ENCODE measurements at regions not wholly inside any gene's neighbourhood (a gene's known extent, or its start where the extent isn't known, plus 50 kb on each side); places are given as distances from the start of the nearest gene placed in this dataset.
"Not testable (repeated sequence)": the region's sequence is repeated elsewhere in the genome, so short reads cannot be mapped to it uniquely, and the experiment has no call there.

DNA sequence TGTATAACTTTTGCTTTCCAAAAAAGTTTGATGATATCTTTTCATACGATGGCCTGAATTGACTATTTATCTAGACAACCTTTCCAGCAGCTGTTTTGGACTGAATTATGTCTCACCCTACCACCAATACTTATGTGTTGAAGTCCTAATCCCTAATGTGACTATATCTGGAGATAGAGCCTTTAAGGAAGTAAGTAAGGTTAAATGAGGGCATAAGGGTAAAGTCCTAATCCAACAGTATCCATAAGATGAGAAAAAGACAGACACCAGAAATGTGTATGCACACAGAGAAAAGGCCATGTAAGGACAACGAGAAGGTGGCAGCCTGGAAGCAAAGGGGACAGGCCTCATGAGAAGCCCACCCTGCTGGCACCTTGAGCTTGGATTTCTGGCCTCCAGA is 86.6 kb upstream of the PPARGC1A start:
- no peak for DNase-seq

DNA sequence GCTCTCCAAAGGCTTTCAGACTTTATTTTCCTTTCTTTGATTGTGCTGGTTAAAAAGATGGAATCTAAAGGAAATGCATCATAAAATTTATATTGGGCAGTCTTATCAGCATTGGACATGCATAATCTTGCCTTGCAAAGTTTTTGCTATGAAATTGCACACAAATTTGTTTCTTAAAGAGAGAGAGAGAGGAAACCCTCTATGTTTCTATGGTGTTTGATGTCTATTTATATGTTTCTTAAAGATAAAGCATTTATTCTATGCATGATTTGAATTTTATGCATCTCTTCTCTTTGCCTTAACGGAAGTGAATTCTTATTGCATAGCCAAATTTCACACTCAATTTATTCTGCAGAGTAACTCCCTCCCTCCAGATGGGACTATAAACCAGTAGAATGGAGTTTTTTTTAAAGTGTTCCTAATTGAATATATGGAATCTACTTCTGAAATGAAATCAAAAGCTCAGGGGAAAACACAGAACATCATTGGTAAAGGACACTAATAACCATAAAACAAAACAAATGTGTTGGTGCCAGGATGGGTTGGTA is 83.5 kb upstream of the PPARGC1A start:
- DNase-seq = no peak

DNA sequence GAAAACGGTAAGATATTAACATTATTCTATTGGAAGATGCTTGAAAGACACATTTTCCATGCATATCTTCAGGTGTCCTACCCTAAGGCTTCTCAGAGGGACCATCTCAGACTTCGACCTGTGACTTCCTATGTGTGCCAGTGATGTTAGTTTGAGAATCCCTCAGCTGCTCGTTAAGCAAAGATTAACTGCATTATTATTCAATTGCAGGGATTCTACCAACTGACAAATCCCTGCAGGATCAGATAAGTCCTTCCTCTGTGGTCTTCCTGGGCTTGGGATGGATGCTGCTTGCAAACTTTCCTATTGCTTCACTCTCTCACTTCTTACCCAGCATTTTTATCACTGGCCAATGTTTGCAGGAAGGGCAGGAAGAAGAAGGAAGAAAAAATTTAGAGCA is 83.0 kb upstream of the PPARGC1A start:
- no peak for DNase-seq

DNA sequence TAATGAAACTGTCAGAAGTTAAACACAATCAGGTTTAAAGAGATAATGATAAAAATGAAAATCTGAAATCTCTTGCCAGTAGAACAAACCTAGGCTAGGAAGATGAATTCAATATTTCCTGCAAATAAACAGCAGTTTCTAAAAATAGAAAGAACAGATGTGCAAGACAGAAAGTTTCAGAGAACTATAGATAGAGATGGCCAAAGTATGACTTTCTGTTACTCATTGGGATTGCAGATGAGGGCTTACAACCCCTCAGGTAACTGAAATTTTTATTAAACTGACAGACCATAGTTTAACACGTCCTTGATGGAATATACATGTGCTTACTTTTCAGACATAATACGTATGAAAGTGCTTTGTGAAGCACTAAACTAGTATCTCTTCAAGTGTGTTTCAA is 82.3 kb upstream of the PPARGC1A start:
- DNase-seq = no peak

DNA sequence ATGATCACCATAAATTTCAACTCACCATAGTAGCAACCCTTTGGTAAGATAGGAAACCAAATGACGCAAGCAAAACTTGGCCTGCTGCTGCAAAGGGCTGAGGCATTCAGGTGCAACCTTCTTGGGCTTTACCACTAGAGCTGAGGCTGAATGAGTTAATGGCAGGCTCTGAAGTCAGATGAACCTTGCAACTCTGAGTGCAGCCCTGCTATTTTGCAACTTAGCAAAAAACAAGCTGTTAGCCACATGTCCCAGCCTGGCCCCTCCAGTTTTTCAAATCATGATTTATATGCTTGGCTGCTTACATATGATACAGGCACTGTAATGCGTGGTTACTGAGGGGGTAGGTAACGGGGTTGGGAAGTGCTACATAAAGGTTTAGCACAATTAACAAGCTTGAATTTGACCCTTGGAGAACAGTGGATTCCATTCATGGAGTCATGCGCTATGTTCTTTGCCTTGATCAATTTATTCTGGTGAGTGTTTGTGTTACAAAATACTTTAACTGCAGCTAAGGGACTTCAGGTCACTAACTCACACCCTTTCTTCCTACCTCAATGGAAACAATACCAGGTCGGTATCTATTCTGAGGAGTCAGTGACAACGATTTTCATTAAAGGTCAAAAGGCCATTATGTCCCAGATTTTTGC is 80.5 kb upstream of the PPARGC1A start:
- no peak for DNase-seq

DNA sequence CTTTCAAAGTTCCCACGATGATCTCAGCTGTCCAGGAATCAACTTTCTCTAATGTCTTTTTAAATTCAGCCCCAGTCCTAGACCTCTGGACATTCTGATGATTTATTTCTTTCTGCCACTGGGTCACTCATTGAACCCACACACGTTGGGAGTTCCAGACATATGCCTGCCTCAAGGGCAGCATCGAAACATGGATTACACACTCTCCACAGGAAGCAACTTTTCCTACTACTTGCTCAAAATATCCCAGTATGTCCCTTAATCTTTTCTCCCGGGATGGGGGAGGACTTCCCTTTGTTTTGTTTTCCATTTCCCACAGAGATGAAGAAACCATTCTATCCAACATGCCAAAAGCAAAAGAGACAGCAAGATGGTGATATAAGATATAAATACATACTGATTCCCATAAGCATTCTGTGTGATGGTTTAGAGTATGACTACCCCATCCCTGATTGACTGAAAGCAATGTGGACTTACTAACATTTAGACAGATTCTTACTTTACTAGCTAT is 79.8 kb upstream of the PPARGC1A start:
- no peak for DNase-seq

DNA sequence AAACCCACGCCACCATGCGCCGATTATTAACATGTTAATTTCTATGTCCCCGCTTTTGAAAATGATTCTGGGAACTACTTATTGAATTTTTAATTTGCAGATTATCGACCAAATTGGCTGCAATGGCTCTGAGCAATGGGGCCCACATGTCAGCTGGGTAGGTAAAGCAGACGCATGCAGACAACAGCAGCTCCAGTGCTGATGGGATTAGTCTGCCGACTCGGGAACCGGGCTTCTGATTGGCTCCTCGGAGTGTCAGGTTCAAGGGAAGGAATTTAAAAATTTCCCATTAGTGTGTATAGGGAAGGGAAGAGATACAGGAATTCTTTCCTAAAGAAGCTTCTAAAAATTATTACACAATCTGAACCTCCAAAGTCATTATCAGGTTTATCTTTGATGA is 77.4 kb upstream of the PPARGC1A start:
- no peak for DNase-seq

DNA sequence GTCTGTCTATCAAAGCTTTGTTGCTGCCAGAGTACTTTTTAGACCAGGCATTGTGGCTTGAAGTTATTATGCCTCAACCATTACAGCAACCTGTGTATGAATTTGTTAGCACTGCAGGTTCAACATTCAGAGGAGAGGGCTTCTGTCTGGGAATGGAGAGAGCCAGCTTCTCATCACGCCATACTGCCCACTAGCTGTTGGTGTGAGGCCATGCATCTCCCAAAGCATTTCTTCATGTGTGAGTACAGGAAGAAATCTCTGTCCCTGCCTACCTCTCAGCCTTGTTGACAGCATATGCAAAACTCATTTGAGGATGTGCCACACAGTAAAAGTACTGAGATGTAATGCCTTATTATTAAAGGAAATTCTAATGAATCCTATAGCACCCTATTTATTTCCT is 76.9 kb upstream of the PPARGC1A start:
- DNase-seq = no peak

DNA sequence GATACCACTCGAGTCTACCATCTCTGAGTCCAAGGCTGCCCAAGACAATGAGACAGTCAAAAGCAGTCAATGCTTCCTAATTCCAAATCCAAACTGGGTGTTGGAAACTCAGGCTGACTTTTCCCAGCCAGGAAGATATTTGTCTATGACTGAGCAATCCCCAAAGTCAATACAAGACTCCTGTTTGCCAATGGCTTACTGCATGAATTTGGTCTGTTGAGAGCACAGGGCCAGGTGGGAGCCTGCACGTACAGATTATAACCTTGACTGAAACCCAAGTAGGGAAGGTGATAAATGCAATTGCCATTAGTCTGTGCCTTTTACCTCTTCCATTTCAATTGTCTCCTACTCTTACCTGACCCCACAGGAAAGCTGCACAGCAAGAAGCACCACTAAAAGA is 72.6 kb upstream of the PPARGC1A start:
- no peak for DNase-seq

DNA sequence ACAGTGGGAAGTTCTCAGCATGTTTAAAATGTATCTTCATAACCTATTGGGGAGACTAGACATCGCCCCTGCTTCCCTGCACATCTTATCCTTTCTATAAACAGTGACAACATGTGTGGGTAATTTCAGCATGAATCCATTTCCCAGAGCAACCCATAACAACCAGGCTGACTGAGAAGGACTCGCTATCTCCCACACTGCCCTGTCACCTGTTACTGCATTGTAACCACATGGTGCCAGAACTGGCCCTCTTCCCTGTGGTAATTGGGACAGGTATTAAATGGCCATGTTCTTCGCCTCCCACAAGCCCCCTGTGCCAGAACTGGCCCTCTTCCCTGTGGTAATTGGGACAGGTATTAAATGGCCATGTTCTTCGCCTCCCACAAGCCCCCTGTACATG is 71.5 kb upstream of the PPARGC1A start:
- not testable (repeated sequence) for DNase-seq

DNA sequence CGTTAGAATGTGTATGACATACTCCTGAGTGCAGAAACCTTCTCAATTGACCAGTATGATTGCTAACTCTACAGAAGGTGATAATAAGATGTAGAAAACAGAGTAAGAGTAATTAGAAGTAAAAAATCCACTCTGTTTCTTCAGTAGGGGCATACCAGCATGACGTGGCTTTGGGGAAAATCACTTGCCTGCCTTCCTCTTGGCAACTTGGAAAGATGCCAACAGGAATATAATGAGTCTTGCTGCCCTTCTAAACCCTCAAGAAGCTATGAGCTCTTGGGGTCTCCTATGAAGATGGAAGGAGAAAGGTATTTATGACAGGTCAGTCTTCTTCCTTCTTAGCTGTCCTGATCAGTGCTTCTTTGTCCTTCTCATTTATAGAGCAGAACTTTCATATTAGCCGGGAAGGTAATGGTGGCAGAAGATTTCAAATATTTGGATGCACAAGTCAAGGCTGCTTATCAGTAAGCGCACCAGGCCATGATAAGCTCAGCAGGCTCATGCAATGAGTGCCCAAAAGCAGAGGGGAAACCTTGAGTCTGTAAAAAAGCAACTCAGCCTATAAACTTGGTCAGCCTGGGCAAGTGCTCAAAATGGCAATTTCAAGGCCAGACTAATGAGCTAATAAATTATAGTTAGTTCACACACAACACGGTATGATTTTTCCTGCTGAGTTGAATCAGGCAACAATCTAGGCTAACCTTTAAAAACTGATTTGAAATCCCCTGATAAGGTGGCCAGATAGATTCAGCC is 69.7 kb upstream of the PPARGC1A start:
- no peak for DNase-seq

DNA sequence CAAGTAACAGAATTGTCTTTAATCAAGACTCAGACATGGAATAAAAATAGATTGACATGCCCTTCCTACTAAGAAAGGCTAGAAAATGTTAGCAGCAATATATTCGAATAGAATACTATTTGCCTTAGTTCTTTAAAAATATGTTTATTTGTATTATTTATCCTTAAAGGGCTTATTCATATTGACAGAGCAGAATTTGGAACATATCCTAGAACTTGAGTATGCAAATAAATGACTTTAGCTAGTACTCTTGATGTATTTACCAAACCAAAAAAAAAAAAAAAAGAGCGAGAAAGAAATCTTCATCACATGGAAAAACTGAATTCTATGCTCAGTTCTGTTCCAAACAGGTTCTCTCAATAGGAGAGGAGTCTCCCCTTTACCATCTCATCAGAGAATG is 68.9 kb upstream of the PPARGC1A start:
- DNase-seq = no peak

DNA sequence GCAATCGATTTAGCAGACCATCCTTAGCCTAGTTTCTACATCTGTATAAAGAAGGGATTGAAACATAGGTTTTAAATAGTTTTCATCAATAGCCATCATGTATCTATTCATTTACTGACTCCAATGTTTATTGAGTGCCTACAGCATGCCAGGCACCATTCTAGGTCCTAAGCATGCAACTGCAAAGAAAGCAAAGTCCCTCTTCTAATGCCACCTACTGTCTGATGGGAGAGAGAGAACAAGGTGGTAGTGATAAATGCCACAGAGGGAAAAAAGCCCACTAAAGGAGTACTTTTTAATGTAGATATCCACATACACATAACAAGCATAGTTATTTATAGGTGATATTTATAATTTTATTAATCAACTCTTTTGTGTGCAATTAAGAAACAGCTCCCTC is 67.6 kb upstream of the PPARGC1A start:
- DNase-seq = no peak

DNA sequence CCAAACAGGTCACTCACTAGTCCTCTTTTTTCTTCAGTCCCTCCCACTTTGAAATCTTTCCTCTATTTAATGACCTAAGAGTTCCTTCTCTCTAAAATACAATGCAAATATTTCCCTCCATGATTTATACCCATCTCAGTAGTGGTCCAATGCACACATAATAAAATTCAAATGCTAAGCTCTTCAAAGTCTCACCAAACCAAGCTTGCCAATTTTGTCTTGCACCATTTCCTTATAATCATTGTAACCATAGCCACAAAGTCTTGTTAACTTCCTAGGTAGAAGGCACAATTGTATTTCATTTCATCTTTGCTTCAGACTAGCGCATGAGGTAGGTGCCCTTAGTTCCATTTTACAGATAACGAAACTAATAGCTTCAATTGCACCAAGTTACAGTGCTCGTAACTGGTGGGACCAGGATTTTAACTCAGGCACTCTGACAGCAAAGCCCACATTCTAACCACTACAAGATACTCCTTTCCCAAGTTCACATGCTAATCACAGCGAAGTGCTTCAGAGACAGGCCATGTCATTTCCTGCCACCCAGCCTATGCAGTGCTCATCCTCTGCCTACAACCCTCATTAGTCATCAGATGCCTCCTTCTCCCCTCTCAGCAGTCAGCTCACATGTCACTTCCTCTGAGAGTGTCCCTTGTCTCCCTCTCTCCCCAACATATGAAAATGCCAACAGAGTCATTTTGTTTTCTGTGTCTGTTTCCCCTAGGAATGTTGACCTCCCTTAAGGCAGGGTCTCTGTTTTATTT is 66.9 kb upstream of the PPARGC1A start:
- no peak for DNase-seq

DNA sequence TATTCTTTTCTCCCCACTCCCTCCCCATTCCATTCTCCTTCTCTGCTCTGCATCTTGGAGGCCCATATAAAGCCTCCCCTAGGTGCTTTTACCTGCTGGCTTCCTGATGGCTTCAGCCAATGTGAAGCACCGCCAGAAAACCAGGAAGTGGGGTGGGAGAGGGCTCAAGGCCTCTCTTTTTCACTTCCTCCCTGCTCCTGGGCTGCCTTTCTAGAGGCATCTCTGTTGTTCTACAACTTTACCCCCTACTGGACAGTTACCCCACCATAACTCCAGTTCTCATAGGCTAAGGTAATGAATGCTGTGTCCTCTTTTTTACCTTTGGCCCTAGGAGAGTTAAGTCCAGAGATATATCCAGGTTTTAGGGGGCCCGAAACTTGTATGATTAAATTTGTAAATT is 62.4 kb upstream of the PPARGC1A start:
- no peak for DNase-seq

DNA sequence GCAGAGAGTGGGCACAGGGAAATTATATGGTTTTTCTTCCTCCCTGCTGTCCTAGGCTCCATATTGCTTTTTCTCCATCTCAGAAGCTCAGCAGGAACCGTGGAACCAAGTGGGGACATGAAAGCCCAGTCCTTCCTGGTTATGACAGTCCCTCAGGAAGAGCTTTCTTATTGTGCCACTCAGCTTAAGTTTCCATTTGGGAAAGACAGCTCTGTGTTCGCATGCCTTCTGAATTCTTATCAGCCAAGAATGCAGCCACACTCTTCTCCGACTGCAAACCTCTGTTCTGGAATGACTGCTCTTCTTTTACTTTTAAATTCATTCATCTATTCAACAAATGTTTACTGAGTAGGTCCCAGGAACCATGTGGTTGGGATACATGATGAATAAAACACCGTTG is 58.0 kb upstream of the PPARGC1A start:
- DNase-seq = no peak

DNA sequence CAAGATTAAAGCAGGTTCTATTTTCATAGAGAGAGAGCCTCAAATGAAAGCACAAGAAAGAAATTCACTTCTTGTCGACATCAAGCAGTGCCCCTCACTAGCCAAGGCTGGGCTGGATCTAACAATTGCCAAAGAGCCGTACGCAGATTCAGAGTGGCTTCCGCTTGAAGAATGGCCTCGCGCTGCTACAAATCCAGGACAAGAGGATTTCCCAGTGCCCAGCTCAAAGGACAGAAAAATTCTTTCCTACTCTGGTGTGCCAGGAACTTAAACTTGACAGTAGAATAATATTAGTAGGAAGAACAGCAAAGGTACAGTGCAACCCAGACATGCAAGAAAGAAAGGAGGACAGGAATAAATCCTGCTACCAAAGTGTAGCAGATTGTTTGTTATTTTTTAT is 56.5 kb upstream of the PPARGC1A start:
- no peak for DNase-seq

DNA sequence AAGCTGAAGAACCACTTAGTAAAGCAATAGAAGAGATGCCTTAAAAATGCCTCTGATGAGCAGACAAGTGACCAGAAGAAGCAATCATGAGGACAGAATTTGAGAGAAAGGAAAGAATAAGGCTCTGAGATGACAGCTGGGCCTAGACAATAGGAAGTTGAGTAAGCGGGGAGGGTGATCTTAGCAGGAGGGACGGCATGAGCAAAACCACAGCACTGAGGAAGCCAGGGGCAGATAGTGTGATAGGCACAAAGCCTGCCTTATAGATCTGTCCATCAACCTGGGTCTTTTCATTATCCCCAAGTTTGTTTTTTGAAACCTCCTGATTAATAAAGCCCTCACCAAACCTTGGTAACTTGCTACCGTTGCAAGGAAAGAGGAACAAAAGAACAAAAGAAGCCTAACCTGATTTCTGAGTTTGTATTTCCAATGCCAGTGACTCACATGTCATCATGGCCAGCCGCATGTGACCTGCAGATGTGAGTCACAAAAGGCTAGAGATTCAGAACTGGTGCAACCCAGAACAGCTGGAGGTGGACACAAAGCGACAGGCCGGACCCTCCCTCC is 55.7 kb upstream of the PPARGC1A start:
- no peak for DNase-seq

DNA sequence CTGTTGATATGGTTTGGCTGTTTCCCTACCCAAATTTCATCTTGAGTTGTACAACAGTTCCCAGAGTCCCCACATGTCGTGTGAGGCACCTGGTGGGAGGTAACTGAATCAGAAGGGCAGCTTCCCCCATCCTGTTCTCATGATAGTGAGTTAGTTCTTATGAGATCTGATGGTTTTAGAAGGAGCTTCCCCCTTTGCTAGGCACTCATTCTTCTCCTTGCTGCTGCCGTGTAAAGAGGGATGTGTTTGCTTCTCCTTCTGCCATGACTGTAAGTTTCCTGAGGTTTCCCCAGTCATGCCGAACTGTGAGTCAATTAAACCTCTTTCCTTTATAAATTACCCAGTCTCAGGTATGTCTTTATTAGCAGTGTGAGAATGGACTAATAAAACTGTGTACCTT is 54.7 kb upstream of the PPARGC1A start:
- not testable (repeated sequence) for DNase-seq

DNA sequence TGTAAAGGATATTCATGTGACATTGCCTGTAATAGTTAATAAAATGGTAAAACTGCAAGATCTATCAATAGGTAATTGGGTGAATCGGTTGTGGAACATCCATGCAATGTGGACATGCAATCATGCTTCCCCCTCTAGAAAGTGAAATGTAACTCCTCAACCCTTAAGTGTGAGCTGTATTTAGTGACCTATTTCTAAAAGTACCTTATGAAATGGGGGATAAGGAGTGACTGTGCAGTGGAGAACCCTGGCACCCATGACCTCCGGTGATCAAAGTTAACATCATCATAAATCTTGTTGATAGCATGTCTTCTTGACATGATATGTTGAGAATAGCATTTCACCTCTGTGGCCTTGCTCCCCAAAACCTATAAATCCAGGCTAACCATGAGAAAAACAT is 53.6 kb upstream of the PPARGC1A start:
- no peak for DNase-seq

DNA sequence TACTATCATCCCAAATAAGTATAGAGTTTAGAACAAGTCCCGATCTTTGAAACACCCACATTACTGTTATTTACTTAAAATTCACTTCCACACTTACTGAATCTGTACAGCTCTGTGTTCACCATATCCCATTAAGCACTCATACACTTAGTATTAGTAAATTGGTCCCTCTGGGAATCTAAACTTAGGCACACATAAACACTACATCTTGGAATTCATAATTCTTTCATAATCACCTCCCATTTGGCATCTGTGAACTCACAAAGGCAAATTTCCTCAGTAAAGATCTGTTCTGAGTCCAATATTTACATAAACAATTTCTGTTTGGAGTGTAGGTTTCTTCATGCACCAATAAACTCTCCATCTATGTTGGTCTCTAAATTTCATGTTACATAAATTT is 52.6 kb upstream of the PPARGC1A start:
- DNase-seq = no peak

All from T-helper 9 cell (primary cell).